Lung (tissue), 11 donors: ENCODE measurements at regions not wholly inside any gene's neighbourhood (a gene's known extent, or its start where the extent isn't known, plus 50 kb on each side); places are given as distances from the start of the nearest gene placed in this dataset.
A peak's percentile ranks its signal among the peaks of the same experiment; 100 is the strongest.

Experiments
- ATAC-seq: fragments of 200-7000 bp; cut with Tn5 transposase; one replicate; pipeline ENCODE4 v1.9.1; 2020; ENCODE audit warnings: moderate number of reproducible peaks; ENCODE audit not compliant: insufficient read depth, low FRiP score
- DNase-seq, 3 donors: peaks; one replicate each; pipeline ENCODE4 v3.0.0-alpha.2; 2013 to 2017
- H3K27ac ChIP-seq, 2 donors: one replicate each; pipeline ENCODE4 v1.5.1; 2013; ENCODE audit warnings: mild to moderate bottlenecking in 2 of 2, moderate library complexity in 2 of 2, control low read depth in 1 of 2, inconsistent platforms in 1 of 2, low read depth in 1 of 2, low read length in 1 of 2
- H3K27me3 ChIP-seq, 3 donors: one replicate each; pipeline ENCODE4 v1.5.1; 2013; ENCODE audit warnings: low read length in 2 of 3; ENCODE audit not compliant: control insufficient read depth in 3 of 3, insufficient read depth in 3 of 3
- H3K36me3 ChIP-seq, 4 donors: one replicate each; pipeline ENCODE4 v1.5.1; 2013; ENCODE audit warnings: low read length in 4 of 4, mild to moderate bottlenecking in 1 of 4, moderate library complexity in 1 of 4; ENCODE audit not compliant: control insufficient read depth in 4 of 4, insufficient read depth in 4 of 4
- H3K4me1 ChIP-seq, 5 donors: one replicate each; pipeline ENCODE4 v1.5.1; 2013; ENCODE audit warnings: low read length in 5 of 5, mild to moderate bottlenecking in 2 of 5, moderate library complexity in 1 of 5; ENCODE audit not compliant: control insufficient read depth in 5 of 5, insufficient read depth in 5 of 5
- H3K4me3 ChIP-seq: one replicate; pipeline ENCODE4 v1.5.1; 2013; ENCODE audit warnings: mild to moderate bottlenecking, control low read depth, moderate library complexity
- H3K9ac ChIP-seq, 2 donors: one replicate each; pipeline ENCODE4 v1.5.1; 2013; ENCODE audit warnings: low read length in 2 of 2, control low read depth in 1 of 2; ENCODE audit not compliant: insufficient read depth in 1 of 2
- H3K9me3 ChIP-seq, 4 donors: one replicate each; pipeline ENCODE4 v1.5.1; 2013; ENCODE audit warnings: low read length in 3 of 4, mild to moderate bottlenecking in 1 of 4, moderate library complexity in 1 of 4; ENCODE audit not compliant: control insufficient read depth in 4 of 4, insufficient read depth in 3 of 4
- CTCF ChIP-seq: IDR thresholded peaks from 2 replicates; pipeline ENCODE4 v1.5.1; 2012; ENCODE audit warnings: mild to moderate bottlenecking; ENCODE audit errors: control extremely low read depth, extremely low read depth
- WGBS, 2 donors: extraction: QIAGEN DNeasy Blood & Tissue Kit; methylation state at CpG; one replicate each; pipeline ENCODE4 v1.1.7; 2013; 5-methylcytosine and 5-hydroxymethylcytosine counted together
- donor health status: control.
- donor health status: control.
- donor health status: Bipolar disorder and iron deficiency.
- donor health status: healthy.
- donor health status: DM: yes; HTN: yes; CAD: no.

DNA sequence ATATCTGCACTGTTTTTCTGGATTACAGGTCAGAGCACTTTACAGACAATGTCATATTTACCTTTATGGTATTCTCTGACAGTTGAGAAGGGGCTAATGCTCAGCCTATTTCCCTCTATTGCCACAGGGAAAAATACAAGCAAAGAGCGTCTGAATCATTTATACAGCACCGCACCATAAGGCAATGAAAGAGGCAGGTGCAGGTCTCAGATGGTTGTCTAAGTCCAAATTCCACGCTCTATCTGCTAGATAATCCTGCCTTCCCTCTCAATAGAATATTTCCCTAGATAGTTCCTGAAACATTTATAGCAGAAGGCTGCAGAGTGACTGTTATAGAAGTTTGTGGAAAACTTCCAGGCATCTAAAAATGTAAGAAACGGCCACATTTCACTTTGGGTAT lies 446.1 kb upstream of the CDH6 start:
- 82 to 85% methylated on average over 4 of the region's 4 CpGs for WGBS, 2 donors
- Histone ChIP-seq H3K27me3 (no peaks in the 10 kb centered on the region), H3K4me3 (no peak overlapping the region), H3K9ac (no peak overlapping the region), H3K36me3 (no peaks in the 10 kb centered on the region), H3K4me1 (no peaks in the 10 kb centered on the region), H3K27ac (no peak overlapping the region), H3K9me3 (no peaks in the 10 kb centered on the region)
- no peak for ATAC-seq
- TF ChIP-seq CTCF = no peak
- DNase-seq = no peak

DNA sequence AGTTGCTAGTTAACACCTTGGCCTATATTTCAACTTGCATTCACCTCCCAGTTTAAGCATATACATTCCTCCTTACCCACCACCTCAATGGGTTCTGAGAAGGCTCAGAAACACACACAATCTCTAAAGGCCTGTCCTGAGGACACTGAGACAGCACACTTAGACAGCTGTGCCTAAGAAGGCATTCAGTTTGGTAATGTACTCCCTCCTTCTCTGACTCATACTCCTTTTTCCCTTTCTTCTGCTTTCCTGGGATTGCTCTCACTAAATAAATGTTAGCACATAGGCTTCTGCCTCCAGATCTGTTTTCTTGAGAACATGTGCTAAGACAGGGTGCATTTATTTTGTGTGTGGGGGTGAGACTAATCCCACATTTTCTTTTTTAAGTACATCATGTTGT lies 456.8 kb upstream of the CDH6 start:
- TF ChIP-seq CTCF = no peak
- peak; percentile 58 for ATAC-seq

DNA sequence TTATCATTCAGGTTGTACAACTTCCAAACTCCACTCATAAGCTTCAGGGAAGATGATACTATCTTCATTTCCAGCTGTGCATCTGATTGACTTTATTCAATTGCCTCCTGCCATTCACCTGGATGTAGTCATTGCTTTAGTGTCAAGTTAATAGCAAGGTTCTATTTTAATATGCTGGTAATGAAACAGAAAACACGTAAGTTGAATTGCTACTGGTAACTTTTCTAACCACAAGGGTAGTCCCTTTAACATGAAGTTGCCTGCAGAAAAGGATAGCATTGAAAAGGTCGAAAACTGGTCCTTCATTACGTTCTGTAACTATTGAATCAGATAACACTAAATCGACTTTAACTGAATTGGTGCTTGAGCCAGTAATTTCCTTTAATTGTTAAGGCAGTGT lies 459.4 kb upstream of the CDH6 start:
- no peak for DNase-seq

More for the DNA sequence above, 456.8 kb upstream of the CDH6 start:
- DNase-seq = no peak
- Histone ChIP-seq H3K27me3 (no peaks in the 10 kb centered on the region), H3K4me3 (no peak overlapping the region), H3K9me3 (peaks cover 0 to 2% (median 0%) of the 10 kb centered on the region in 4 donors), H3K36me3 (no peaks in the 10 kb centered on the region), H3K4me1 (no peaks in the 10 kb centered on the region), H3K27ac (no peak overlapping the region), H3K9ac (no peak overlapping the region)

More for the DNA sequence above, 459.4 kb upstream of the CDH6 start:
- no peak for ATAC-seq
- 85 to 89% methylated on average over 4 of the region's 4 CpGs for WGBS, 2 donors
- peaks cover 0 to 2% (median 0%) of the 10 kb centered on the region in 4 donors for H3K9me3 ChIP-seq
- H3K4me1 ChIP-seq = no peaks in the 10 kb centered on the region
- no peak for TF ChIP-seq CTCF
- H3K4me3 ChIP-seq = no peak overlapping the region
- H3K27me3 ChIP-seq = no peaks in the 10 kb centered on the region
- no peak overlapping the region for H3K9ac ChIP-seq
- no peak overlapping the region for H3K27ac ChIP-seq
- H3K36me3 ChIP-seq = no peaks in the 10 kb centered on the region
